SU-DHL-6 (cell line): ENCODE measurements at regions not wholly inside any gene's neighbourhood (a gene's known extent, or its start where the extent isn't known, plus 50 kb on each side); places are given as distances from the start of the nearest gene placed in this dataset.

Experiments used
- CTCF ChIP-seq: fragments of 200-600 bp; sonication (generic); IDR thresholded peaks from one replicate; pipeline ENCODE4 v1.5.1; 2017; ENCODE audit warnings: antibody characterized with exemption, mild to moderate bottlenecking, low read length, moderate library complexity; ENCODE audit not compliant: insufficient read depth, poor library complexity, severe bottlenecking
- EZH2phosphoT487 ChIP-seq: fragments of 200-600 bp; sonication (generic), shearing (Covaris generic); conservative IDR thresholded peaks from 2 replicates; pipeline ENCODE4 v1.6.1; 2018; ENCODE audit warnings: mild to moderate bottlenecking, antibody characterized with exemption, low read length, moderate library complexity, mixed read lengths

DNA sequence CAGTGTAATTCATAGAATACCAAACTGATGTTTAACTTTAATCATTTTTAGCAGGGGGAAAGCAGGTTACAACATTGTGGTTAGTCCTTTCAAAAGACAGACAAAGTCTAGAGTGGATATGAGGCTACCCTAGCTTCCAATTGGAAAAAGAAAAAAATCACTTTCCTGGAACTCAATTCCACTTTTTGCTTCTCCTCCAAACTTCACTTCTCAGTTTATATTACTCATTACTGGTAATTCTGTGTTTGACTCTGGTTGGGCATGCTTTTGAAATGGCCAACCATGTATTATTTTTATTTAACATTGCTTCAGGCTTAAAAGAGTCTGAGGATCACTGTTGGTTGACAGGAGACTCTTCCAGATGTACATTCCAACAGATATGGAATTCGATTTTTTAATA lies 84.8 kb downstream of the RAP2B start:
- no peak for TF ChIP-seq CTCF
- TF ChIP-seq EZH2phosphoT487: no peak
